ENCODE measurements at regions not wholly inside any gene's neighbourhood (a gene's known extent, or its start where the extent isn't known, plus 50 kb on each side); places are given as distances from the start of the nearest gene placed in this dataset.

DNA sequence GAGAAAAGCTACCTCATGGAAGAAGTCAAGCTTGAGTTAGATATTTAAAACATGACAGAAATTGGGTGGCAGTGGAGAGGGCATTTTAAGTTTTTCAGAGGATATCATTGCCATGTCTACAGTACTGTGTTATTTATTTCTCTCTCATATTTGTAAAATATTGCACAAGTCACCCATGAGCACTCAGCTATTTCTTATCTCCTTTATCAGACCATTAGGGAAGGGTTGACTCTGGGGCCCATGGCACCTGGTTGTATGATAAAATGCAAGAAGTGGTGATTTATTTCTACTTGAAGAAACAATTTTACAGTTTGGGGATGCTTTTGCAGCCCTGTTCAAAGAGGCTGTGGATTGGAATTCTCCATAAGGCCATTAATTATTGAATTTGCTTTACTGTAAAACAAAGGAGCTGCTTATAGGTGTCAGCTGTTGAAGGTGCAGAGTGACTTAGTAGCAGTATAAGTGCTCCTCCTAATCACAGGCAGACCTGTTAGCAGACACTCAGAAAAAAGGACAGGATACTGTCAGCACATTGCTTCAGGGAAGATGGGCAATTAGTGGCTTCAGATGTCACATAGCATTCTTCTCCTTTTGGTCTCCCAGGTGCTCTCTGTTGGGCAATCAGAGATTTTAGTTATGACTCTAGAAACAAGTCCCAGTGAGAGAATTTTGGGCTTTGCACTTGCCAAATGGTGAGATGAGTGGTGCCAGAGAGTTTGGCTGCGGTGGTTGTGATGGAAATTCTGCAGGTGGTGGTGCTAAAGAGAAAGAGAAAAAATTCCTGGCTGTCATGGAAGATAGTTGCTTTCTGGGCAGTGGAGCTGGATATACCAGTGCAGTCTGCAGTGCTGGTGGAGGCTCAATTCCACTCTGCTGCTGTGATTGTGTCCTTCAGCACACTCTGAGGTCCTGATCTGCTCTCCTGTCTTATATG lies 129.7 kb upstream of the ROPN1 start:
- no peak overlapping the region for H3K4me2 ChIP-seq (ENCODE audit: insufficient read depth, low read length)
- H3K4me3 ChIP-seq (replicated peaks in 1 of 3; ENCODE audit: insufficient read depth in 1 of 3, low read depth in 1 of 3, low read length in 3 of 3), result no peak overlapping the region
- no peak overlapping the region for H3K9ac ChIP-seq (replicated peaks; ENCODE audit: extremely low read depth, insufficient read depth, low read length)
- ChIA-PET CTCF (no interaction called here), POLR2A (no interaction called here)
- H3K36me3 ChIP-seq (ENCODE audit: control insufficient read depth in 2 of 2, extremely low read depth in 1 of 2, insufficient read depth in 2 of 2, low read length in 2 of 2), result no peaks in the 10 kb centered on the region
- H3K79me2 ChIP-seq (ENCODE audit: control insufficient read depth, insufficient read depth, low read length), result no peaks in the 10 kb centered on the region
- no peak overlapping the region for H3K27ac ChIP-seq (ENCODE audit: insufficient read depth, low read depth, low read length)
- DNase-seq (ENCODE audit: low read depth, low spot score) (no peak), FAIRE-seq (no peak)
- no peaks in the 10 kb centered on the region for H3K27me3 ChIP-seq (ENCODE audit: control insufficient read depth in 2 of 2, insufficient read depth in 2 of 2, low read length in 2 of 2)
- H4K20me1 ChIP-seq (replicated peaks; ENCODE audit: control insufficient read depth, extremely low read depth, insufficient read depth, low read length), result peaks cover 2% of the 10 kb centered on the region
- no peaks in the 10 kb centered on the region for H3K9me1 ChIP-seq (replicated peaks; ENCODE audit: control insufficient read depth, extremely low read depth, insufficient read depth, low read length)
- dilution Hi-C loops (cut with MboI; ENCODE audit: extremely low pct_ligation_motif_present, low sequenced_read_pairs), result no loop called here
- no TSS peak for BruUV-seq (replicated peaks)
- H2AFZ ChIP-seq (ENCODE audit: low read depth, low read length), result no peak overlapping the region
- H3K9me3 ChIP-seq (replicated peaks; ENCODE audit: control insufficient read depth, insufficient read depth, low read length), result no peaks in the 10 kb centered on the region
- H3K4me1 ChIP-seq (ENCODE audit: control insufficient read depth, extremely low read depth, insufficient read depth, low read length), result peaks cover 33% of the 10 kb centered on the region
- intact Hi-C loops (cut with micrococcal nuclease), result no loop called here
- TF ChIP-seq CTCF (IDR thresholded peaks at IDR 0.05; ENCODE audit: extremely low read depth in 1 of 2, insufficient read depth in 1 of 2, low read depth in 1 of 2, low read length in 2 of 2), result no peak
- TF ChIP-seq GATA2 (IDR thresholded peaks at IDR 0.05; ENCODE audit: insufficient read depth, insufficient read length, low read depth, low read length), result no peak
- TF ChIP-seq, protein P1, sequence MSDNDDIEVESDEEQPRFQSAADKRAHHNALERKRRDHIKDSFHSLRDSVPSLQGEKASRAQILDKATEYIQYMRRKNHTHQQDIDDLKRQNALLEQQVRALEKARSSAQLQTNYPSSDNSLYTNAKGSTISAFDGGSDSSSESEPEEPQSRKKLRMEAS (IDR thresholded peaks at IDR 0.05; ENCODE audit: insufficient read depth, insufficient read length), result no peak
- no peak for TF ChIP-seq FOS (IDR thresholded peaks at IDR 0.05; ENCODE audit: borderline replicate concordance, insufficient read depth, low read length)
- no peak for TF ChIP-seq MYC (IDR thresholded peaks at IDR 0.05; ENCODE audit: low read depth, low read length)
- no peak for TF ChIP-seq POLR2AphosphoS5 (IDR thresholded peaks at IDR 0.05; ENCODE audit: insufficient read depth, low read depth, low read length)
- TF ChIP-seq JUN (IDR thresholded peaks at IDR 0.05; ENCODE audit: borderline replicate concordance, insufficient read depth, insufficient read length, low read depth), result no peak
- TF ChIP-seq EZH2 (IDR thresholded peaks at IDR 0.05; ENCODE audit: borderline replicate concordance, low read depth, low read length, severe bottlenecking), result no peak
- TF ChIP-seq POLR2A (IDR thresholded peaks at IDR 0.05; ENCODE audit: low read depth, low read length), result no peak
